ENCODE measurements at regions not wholly inside any gene's neighbourhood (a gene's known extent, or its start where the extent isn't known, plus 50 kb on each side); places are given as distances from the start of the nearest gene placed in this dataset.

- no peak overlapping the region for H3K18ac ChIP-seq (ENCODE audit: insufficient read length, low read depth, low read length)
- H3K27ac Mint-ChIP-seq, result no peak overlapping the region
These were observed 93.8 kb upstream of the CXCR4 start for GRCh38 chr2:136211701-136212100.

More at GRCh38 chr2:136211701-136212100, 93.8 kb upstream of the CXCR4 start:
- Histone ChIP-seq H3K27ac (ENCODE audit: insufficient read length, low read depth, low read length) (no peak overlapping the region), H2BK12ac (ENCODE audit: insufficient read length, low read depth, low read length) (no peak overlapping the region), H3T11ph (ENCODE audit: low read length) (no peak overlapping the region), H4K8ac (replicated peaks; ENCODE audit: insufficient read length, low read depth, low read length) (no peak overlapping the region), H3K4ac (ENCODE audit: low read depth, low read length) (no peak overlapping the region), H2BK5ac (ENCODE audit: insufficient read length, low read length) (no peak overlapping the region), H2BK20ac (ENCODE audit: low read depth, low read length, poor library complexity, severe bottlenecking) (no peak overlapping the region), H3K9me3 (ENCODE audit: control insufficient read depth, low read depth, low read length) (no peaks in the 10 kb centered on the region), H4K91ac (ENCODE audit: insufficient read length, low read depth, low read length) (no peak overlapping the region), H3K14ac (ENCODE audit: insufficient read depth, low read length) (no peak overlapping the region), H3K9ac (ENCODE audit: extremely low read depth, insufficient read length, low read length) (no peak overlapping the region), H3K23ac (ENCODE audit: insufficient read length, low read depth, low read length) (no peak overlapping the region), H2AFZ (ENCODE audit: low read length) (no peak overlapping the region), H2BK15ac (ENCODE audit: low read depth, low read length) (0 out of 2 replicates have a peak overlapping the region, but pooled peaks have one; percentile 3), H3K23me2 (ENCODE audit: insufficient read length, low read depth, low read length, poor library complexity, severe bottlenecking) (no peaks in the 10 kb centered on the region), H4K5ac (ENCODE audit: insufficient read length, low read depth, low read length) (no peak overlapping the region), H3K79me2 (ENCODE audit: insufficient read depth, low read length) (no peaks in the 10 kb centered on the region), H3K27me3 (ENCODE audit: insufficient read depth, low read length) (no peaks in the 10 kb centered on the region; the same call in 1 of the 2 replicates), H3K56ac (ENCODE audit: insufficient read length, low read depth, low read length) (no peak overlapping the region), H3K4me2 (ENCODE audit: insufficient read depth, insufficient read length, low read length) (no peak overlapping the region), H2AK5ac (ENCODE audit: insufficient read length, low read length) (no peak overlapping the region), H3K79me1 (ENCODE audit: insufficient read depth, low read depth, low read length, poor library complexity, severe bottlenecking) (no peaks in the 10 kb centered on the region), H4K20me1 (ENCODE audit: control insufficient read depth, insufficient read depth, insufficient read length) (no peaks in the 10 kb centered on the region), H3K4me1 (ENCODE audit: insufficient read depth, low read length) (no peaks in the 10 kb centered on the region), H2BK120ac (ENCODE audit: low read depth, low read length, poor library complexity, severe bottlenecking) (no peak overlapping the region)
- H3K36me3 Mint-ChIP-seq (ENCODE audit: insufficient read depth in 1 of 3, low read depth in 3 of 3), result peaks cover 0 to 3% (median 0%) of the 10 kb centered on the region in 3 experiments; a peak in 2 of 7 replicates
- H3K9me3 Mint-ChIP-seq, result peaks cover 0 to 3% of the 10 kb centered on the region in 2 experiments; a peak in 3 of 5 replicates
- no peak for TF ChIP-seq CTCF (conservative IDR thresholded peaks at IDR 0.05)
- H3K4me1 Mint-ChIP-seq, result no peaks in the 10 kb centered on the region
- no peak for DNase-seq
- peaks cover 4% of the 10 kb centered on the region; the same call in 1 of the 2 replicates for H3K27me3 Mint-ChIP-seq (ENCODE audit: low read depth)
- no peak overlapping the region for H3K4me3 Mint-ChIP-seq
